Activated naive CD4-positive, alpha-beta T cell treated with anti-CD3 and anti-CD28 coated beads, Interleukin-2, amount 10 ng/mL, durations not matched to agents 7 days and 5 days (primary cell): ENCODE measurements at regions not wholly inside any gene's neighbourhood (a gene's known extent, or its start where the extent isn't known, plus 50 kb on each side); places are given as distances from the start of the nearest gene placed in this dataset.

ENCODE experiments used
- CTCF ChIA-PET: fragments of 350-600 bp; sonication (Branson Sonifier 250); formaldehyde crosslinking; loops from one replicate; lab custom pipeline; 2021; ENCODE audit warnings: antibody characterized with exemption; lab: Charles Lee
- DNase-seq: peaks from one replicate; pipeline ENCODE4 v3.0.0-alpha.2; 2020
- H3K27ac Mint-ChIP-seq: one replicate; pipeline ENCODE4 v1.8.0; 2021; ENCODE audit warnings: mild to moderate bottlenecking, moderate library complexity, mixed read lengths
- H3K27me3 Mint-ChIP-seq: one replicate; pipeline ENCODE4 v1.8.0; 2021; ENCODE audit warnings: mild to moderate bottlenecking, mixed read lengths
- H3K36me3 Mint-ChIP-seq: one replicate; pipeline ENCODE4 v1.8.0; 2021; ENCODE audit warnings: mixed read lengths
- H3K4me1 Mint-ChIP-seq: one replicate; pipeline ENCODE4 v1.8.0; 2021; ENCODE audit warnings: mixed read lengths
- H3K4me3 Mint-ChIP-seq: one replicate; pipeline ENCODE4 v1.8.0; 2021; ENCODE audit warnings: mild to moderate bottlenecking, moderate library complexity, mixed read lengths
- H3K9me3 Mint-ChIP-seq: one replicate; pipeline ENCODE4 v1.8.0; 2021; ENCODE audit warnings: mixed read lengths

DNA sequence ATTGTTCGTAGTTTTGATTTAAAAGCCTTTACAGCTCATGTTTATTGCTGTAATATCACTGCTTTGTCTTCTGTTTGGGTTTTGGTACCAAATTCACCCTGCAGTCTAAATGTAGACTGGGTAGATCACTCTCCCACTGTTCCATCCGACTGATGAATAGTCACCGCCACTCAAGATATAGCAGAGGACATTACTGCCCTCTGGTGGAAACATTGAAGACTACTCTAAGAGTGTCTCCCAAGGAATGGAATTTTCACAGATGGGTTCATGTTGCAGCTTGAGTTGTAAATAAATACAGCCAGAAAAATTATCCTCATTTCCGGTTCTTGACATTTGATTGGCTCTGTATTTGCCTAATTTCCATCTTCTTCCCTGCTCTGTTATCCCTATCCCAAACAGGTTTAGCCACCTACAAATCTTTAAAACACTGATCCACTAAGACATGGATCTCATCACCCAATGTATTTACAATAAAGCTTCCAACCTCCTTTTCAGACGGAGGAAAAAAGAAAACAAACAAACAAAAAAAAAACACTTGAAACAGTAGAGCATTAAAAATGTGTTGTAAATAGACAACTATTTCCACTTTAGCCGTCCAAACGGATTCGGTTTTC is 198.3 kb upstream of the CPNE8 start:
- H3K36me3 Mint-ChIP-seq, result no peaks in the 10 kb centered on the region
- H3K9me3 Mint-ChIP-seq, result no peaks in the 10 kb centered on the region
- DNase-seq, result no peak
- no peaks in the 10 kb centered on the region for H3K4me1 Mint-ChIP-seq
- no peak overlapping the region for H3K4me3 Mint-ChIP-seq
- CTCF ChIA-PET, result interaction anchor here (0.6 to 3.4 kb wide), 8 partner anchors 10 to 776 kb away, joined by 3 to 18 read pairs (median 5); no protein-coding TSS in a partner anchor
- H3K27me3 Mint-ChIP-seq, result no peaks in the 10 kb centered on the region
- no peak overlapping the region for H3K27ac Mint-ChIP-seq

DNA sequence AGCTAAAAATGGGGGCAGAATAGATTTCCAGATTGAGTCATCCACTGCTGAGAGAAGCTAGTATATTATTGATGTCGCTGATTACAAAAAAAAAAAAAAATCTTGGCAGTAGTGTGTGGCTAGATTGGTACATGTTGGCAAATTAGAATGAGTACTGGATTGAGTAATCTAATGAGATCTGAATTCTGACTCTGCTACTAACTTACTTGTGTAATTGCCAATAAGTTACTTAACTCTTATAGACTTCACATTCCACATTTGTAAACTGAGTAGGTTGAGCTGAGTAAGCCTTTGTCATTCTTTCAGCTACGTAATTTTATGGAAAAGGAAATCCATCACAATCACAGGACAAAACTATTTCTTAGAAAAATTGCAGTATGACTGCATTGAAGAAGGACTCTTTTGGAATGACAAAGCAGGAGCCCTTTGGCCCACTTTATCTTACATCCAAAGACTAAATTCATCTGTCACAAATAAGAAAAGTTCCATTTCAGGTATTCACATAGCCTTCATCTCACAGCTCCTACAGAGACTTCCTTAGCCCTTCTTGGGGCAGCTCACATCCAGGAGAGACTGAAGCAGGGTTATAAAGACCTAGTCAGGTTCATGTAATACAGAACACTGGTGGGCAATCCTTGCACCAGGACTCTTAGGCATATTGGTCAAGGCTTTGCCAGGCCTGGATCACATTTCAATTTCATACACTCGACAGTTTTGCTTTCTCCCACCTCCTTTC is 197.3 kb upstream of the CPNE8 start:
- H3K4me1 Mint-ChIP-seq, result no peaks in the 10 kb centered on the region
- CTCF ChIA-PET, result interaction anchor here (0.6 to 3.4 kb wide), 7 partner anchors 23 to 775 kb away, joined by 3 to 18 read pairs (median 4); no protein-coding TSS in a partner anchor
- DNase-seq, result no peak
- no peaks in the 10 kb centered on the region for H3K36me3 Mint-ChIP-seq
- no peak overlapping the region for H3K27ac Mint-ChIP-seq
- H3K27me3 Mint-ChIP-seq, result no peaks in the 10 kb centered on the region
- no peaks in the 10 kb centered on the region for H3K9me3 Mint-ChIP-seq
- no peak overlapping the region for H3K4me3 Mint-ChIP-seq

DNA sequence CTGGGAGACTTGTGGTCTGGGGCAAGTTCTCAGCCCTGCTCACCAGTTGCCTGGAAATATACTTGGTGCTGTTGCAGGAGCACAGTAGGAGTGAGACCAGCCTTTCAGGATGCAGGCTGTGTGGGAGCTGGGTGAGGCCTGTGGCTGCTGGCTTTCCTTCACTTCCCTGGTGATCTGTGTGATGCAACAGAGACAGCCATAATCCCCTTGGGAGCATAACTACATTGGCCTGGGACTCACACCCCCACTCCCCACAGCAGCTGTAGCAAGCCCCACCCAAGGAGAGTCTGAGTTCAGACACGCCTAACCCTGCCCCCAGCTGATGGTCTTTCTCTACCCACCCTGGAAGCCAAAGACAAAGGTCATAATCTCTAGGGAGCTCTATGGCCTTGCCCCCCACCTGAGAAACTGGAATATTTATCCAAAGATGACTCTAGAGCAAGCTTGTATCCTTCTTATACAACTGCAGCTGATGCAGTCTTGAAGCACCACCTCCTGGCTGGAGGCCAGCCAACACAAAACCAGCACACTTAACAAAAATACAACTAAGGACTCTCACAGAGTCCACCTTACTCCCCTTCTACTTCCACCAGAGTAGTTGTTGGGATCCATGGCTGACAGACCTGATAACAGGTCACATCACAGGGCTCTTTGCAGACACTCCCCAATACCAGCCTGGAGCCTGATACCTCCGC is 190.4 kb upstream of the CPNE8 start:
- DNase-seq, result no peak
- H3K4me1 Mint-ChIP-seq, result no peaks in the 10 kb centered on the region
- H3K27ac Mint-ChIP-seq, result no peak overlapping the region
- H3K9me3 Mint-ChIP-seq, result no peaks in the 10 kb centered on the region
- no peaks in the 10 kb centered on the region for H3K36me3 Mint-ChIP-seq
- CTCF ChIA-PET, result interaction anchor here (1.2 kb wide), 1 partner anchor 756 kb away, joined by 4 read pairs; no protein-coding TSS in a partner anchor
- H3K4me3 Mint-ChIP-seq, result no peak overlapping the region
- no peaks in the 10 kb centered on the region for H3K27me3 Mint-ChIP-seq

DNA sequence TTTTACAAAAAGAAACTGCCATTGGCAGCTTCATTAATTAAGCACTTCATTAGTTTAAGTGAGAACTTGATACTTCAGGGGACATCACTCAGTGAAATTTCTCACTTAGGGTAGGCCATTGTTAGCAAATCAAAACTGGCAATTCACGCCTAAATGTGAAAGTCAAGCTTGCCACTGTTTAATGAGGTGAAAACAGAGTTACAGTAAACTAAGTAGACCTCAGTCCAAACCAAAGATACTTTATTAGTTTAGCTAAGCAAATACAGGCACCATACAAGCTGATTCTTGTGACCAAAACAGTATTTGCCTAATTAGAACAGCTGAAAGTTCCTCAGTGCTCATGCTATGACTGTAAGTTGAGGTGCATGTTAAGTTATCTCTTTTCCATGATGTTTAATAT is 176.5 kb upstream of the CPNE8 start:
- DNase-seq, result no peak
- no peaks in the 10 kb centered on the region for H3K27me3 Mint-ChIP-seq
- no peak overlapping the region for H3K27ac Mint-ChIP-seq
- no peaks in the 10 kb centered on the region for H3K36me3 Mint-ChIP-seq
- CTCF ChIA-PET, result no interaction called here
- H3K4me3 Mint-ChIP-seq, result no peak overlapping the region
- H3K9me3 Mint-ChIP-seq, result no peaks in the 10 kb centered on the region
- H3K4me1 Mint-ChIP-seq, result no peaks in the 10 kb centered on the region

DNA sequence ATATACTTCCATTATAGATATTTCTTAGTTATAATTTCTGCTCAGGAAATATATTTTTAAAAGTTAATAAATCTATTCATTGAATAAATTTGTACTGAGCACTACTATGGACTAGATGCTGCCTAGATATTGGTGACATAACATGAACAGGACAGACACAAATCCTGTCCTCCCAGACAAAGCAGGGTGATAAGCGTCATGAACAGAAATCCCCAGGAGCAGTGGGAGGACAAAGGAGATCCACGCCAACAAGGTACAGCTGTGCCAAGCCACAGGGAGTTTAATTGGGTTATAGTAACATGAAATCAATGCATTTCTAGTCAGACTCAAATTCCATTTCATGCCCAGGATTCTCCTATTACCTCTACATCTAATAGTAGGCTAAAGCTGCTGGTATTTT is 171.8 kb upstream of the CPNE8 start:
- no peak overlapping the region for H3K27ac Mint-ChIP-seq
- CTCF ChIA-PET, result interaction anchor here (0.6 kb wide), 1 partner anchor 25 kb away, joined by 4 read pairs; no protein-coding TSS in a partner anchor
- H3K9me3 Mint-ChIP-seq, result no peaks in the 10 kb centered on the region
- no peaks in the 10 kb centered on the region for H3K36me3 Mint-ChIP-seq
- H3K4me3 Mint-ChIP-seq, result no peak overlapping the region
- H3K27me3 Mint-ChIP-seq, result no peaks in the 10 kb centered on the region
- no peaks in the 10 kb centered on the region for H3K4me1 Mint-ChIP-seq
- no peak for DNase-seq

DNA sequence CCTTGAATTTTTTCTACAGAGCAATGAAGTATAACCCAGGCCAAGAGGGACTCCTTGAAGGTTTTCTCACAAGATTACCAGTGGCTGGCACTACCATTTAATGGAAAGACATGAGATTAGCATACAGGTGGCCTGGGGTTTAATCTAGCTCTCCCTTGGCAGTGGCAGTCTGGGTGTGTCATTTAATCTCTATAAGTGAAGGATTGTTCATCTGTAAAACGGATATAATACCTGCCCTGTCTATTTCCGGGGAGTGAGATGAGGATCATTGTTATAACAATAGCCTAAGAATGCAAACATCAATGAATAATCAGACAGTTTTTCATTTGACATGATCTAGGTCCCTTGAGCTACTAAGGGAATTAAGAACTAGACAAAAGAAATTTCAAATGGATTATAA is 168.7 kb upstream of the CPNE8 start:
- no peaks in the 10 kb centered on the region for H3K36me3 Mint-ChIP-seq
- no peaks in the 10 kb centered on the region for H3K27me3 Mint-ChIP-seq
- H3K4me3 Mint-ChIP-seq, result no peak overlapping the region
- CTCF ChIA-PET, result no interaction called here
- no peaks in the 10 kb centered on the region for H3K4me1 Mint-ChIP-seq
- H3K27ac Mint-ChIP-seq, result no peak overlapping the region
- no peak for DNase-seq
- H3K9me3 Mint-ChIP-seq, result no peaks in the 10 kb centered on the region

DNA sequence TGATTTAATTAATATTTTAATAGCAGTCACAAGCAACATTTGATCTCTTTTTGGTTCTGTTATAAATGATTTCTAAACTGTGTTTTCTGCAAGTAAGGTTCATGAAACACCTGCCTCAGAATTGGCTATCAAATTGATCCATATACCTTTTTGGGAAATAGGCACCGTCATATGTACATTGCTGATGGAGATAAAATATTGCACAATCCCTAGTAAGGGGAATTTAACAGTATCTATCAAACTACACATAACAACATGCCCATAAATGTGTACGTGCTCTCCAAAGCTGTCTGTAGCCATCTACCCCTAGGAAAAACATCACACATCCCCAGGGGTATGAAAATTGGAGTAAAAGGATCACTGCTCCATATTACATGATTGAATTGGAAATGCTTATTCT is 167.3 kb upstream of the CPNE8 start:
- no peaks in the 10 kb centered on the region for H3K4me1 Mint-ChIP-seq
- no peak overlapping the region for H3K27ac Mint-ChIP-seq
- CTCF ChIA-PET, result no interaction called here
- no peaks in the 10 kb centered on the region for H3K36me3 Mint-ChIP-seq
- no peaks in the 10 kb centered on the region for H3K27me3 Mint-ChIP-seq
- no peak for DNase-seq
- no peak overlapping the region for H3K4me3 Mint-ChIP-seq
- no peaks in the 10 kb centered on the region for H3K9me3 Mint-ChIP-seq

DNA sequence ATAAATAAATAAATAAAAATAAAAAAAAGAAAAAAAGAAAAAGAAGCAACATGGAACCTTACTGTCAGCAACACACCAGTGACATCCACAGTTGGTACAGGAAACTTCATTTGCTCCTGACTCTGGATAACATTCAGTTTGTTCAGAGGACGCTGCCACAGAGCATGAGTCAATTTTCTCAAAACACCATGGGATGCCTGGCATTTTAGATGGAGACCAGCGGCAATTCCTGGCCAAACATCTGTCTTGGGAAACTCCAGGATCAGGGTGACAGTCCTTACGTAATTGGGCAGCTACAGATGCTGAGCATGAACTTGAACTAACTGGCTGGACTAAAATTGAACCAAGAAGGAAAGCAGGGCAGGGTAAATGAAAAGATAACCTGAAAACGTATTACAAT is 166.2 kb upstream of the CPNE8 start:
- H3K4me1 Mint-ChIP-seq, result no peaks in the 10 kb centered on the region
- no peaks in the 10 kb centered on the region for H3K36me3 Mint-ChIP-seq
- DNase-seq, result no peak
- CTCF ChIA-PET, result interaction anchor here (0.7 kb wide), 1 partner anchor 149 kb away, joined by 3 read pairs; no protein-coding TSS in a partner anchor
- H3K27me3 Mint-ChIP-seq, result no peaks in the 10 kb centered on the region
- no peak overlapping the region for H3K27ac Mint-ChIP-seq
- no peak overlapping the region for H3K4me3 Mint-ChIP-seq
- H3K9me3 Mint-ChIP-seq, result no peaks in the 10 kb centered on the region

DNA sequence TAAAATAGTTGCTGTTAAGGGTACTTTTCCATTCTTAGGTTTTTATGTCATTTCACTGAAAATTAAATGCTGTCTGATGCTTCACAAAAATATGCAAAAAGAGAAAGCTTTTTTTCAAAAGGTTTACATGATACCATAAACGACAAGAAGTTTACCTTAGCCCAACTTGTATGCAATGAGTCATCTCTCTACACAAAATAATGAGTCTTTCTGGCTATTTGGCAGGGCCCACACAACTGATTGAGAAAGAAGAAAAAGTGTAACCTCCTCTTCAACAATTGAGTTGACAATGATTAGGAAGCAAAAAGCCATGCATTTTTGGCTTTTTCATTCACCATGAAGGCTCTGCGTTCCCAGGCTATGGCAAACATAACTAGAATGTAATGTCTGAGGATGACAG is 165.4 kb upstream of the CPNE8 start:
- CTCF ChIA-PET, result no interaction called here
- H3K27ac Mint-ChIP-seq, result no peak overlapping the region
- H3K27me3 Mint-ChIP-seq, result no peaks in the 10 kb centered on the region
- no peaks in the 10 kb centered on the region for H3K9me3 Mint-ChIP-seq
- H3K4me3 Mint-ChIP-seq, result no peak overlapping the region
- H3K4me1 Mint-ChIP-seq, result no peaks in the 10 kb centered on the region
- no peak for DNase-seq
- H3K36me3 Mint-ChIP-seq, result no peaks in the 10 kb centered on the region

DNA sequence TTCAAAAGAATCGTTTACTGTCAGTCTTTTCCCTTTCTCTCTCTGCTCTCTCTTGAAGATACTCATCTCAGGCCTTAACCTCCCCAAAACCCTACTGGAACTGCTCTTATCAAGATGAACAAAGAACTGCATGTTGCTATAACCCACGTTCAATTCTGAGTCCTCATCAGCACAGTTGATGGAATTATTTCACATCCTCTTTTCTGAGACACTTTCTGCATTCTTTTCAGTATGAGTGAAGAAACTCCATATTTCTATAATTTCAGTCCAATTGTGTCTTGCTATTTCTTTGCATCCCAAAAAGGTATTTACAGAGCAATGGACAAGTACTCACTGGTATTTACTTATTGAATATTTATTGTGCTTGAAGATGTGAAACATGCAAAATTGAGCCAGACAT is 160.1 kb upstream of the CPNE8 start:
- Mint-ChIP-seq H3K9me3 (no peaks in the 10 kb centered on the region), H3K27ac (no peak overlapping the region), H3K4me1 (no peaks in the 10 kb centered on the region), H3K4me3 (no peak overlapping the region), H3K36me3 (no peaks in the 10 kb centered on the region), H3K27me3 (no peaks in the 10 kb centered on the region)
- CTCF ChIA-PET, result no interaction called here
- no peak for DNase-seq

DNA sequence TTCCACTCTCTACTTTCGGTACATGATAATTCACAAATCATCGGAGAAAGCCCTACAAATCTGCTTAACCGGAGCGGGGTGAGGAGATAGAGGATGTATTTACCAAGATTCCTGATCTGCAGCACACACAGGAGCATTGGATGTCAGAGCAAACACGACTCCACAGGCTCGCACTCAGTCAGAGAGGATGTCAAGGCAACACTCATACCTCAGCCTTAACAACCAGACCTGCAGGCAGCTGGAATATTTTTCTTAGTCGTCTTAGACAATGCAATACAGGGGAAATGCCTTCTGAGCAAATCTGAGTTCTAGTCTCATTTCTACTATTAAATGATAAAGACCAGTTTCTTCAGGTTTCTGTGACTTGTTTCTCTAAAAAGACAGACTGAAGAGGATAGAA is 159.3 kb upstream of the CPNE8 start:
- Mint-ChIP-seq H3K36me3 (no peaks in the 10 kb centered on the region), H3K4me1 (no peaks in the 10 kb centered on the region), H3K27me3 (no peaks in the 10 kb centered on the region), H3K4me3 (no peak overlapping the region), H3K9me3 (no peaks in the 10 kb centered on the region), H3K27ac (no peak overlapping the region)
- no peak for DNase-seq
- CTCF ChIA-PET, result no interaction called here

DNA sequence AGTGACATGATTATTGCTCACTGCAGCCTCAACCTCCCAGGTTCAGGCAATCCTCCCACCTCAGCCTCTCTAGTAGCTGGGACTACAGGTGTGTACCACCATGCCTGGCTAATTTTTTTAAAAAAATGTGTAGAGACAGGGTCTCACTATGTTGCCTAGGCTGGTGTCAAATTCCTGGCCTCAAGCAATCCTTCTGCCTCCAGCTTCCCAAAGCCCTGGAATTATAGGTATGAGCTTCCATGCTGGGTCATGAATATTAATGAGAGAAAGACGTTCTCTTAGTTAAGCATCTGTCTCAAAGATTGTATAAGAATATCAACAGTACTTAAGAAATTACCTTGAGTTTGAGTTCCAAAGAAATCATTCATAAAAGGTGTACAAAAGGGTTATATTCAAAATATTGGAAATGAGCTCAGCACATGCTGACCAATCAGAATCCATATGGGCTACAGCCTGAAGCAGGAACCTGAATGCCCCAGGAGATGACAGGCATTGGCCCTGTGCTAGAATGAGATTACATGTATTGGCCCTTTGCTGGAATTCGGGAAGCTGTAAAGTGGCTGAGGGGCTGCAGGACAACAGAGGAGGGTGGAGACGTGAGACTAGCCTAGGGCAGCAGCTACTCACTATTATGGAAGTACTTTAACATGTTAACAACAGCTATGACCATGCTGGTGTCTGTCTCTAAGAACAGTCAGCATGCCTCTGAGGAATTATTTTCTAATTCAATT is 157.0 kb upstream of the CPNE8 start:
- no peak overlapping the region for H3K27ac Mint-ChIP-seq
- CTCF ChIA-PET, result no interaction called here
- H3K4me1 Mint-ChIP-seq, result no peaks in the 10 kb centered on the region
- H3K36me3 Mint-ChIP-seq, result no peaks in the 10 kb centered on the region
- no peak overlapping the region for H3K4me3 Mint-ChIP-seq
- no peak for DNase-seq
- no peaks in the 10 kb centered on the region for H3K27me3 Mint-ChIP-seq
- no peaks in the 10 kb centered on the region for H3K9me3 Mint-ChIP-seq

DNA sequence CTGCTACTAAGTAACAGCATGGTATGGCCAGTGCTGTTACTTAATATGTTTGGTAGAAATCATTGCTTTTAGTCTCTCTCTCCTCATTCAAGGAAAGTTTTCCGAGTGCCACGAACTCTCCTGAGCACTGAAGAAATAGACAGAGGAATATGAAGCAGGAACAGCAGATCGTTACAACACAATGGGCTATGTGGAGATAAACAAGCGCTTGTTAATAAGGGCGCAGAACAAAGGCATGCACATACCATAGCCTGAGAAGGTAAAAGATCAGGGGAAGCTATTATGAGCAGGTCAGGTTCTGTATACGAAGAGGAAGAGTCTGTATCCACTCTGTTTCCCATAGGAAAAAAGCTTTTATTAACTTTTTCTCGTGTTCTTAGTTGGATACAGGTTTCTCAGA is 156.2 kb upstream of the CPNE8 start:
- no peak for DNase-seq
- H3K4me3 Mint-ChIP-seq, result no peak overlapping the region
- CTCF ChIA-PET, result no interaction called here

DNA sequence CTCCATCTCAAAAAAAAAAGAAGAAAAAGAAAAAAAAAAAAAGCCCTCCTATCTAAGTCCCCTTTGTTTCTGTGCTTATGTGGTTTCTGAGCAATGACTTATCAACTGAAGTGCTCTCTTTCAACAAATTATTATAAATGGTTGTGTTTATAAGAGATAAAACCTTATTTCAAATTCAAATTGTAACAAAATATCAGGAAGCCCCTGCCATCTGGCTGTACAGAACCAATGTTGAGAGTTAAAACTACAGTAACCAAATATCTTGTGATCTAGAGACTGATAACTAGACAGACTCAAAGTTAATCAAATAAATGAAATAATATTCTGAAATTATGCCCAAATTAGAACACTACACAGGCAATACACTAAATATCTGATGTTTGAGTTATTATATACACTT is 143.0 kb upstream of the CPNE8 start:
- no peaks in the 10 kb centered on the region for H3K36me3 Mint-ChIP-seq
- H3K4me1 Mint-ChIP-seq, result no peaks in the 10 kb centered on the region
- H3K4me3 Mint-ChIP-seq, result no peak overlapping the region
- no peaks in the 10 kb centered on the region for H3K9me3 Mint-ChIP-seq
- CTCF ChIA-PET, result no interaction called here
- no peak for DNase-seq
- H3K27ac Mint-ChIP-seq, result no peak overlapping the region
- H3K27me3 Mint-ChIP-seq, result no peaks in the 10 kb centered on the region

More for the DNA sequence above, 156.2 kb upstream of the CPNE8 start:
- Mint-ChIP-seq H3K9me3 (no peaks in the 10 kb centered on the region), H3K27me3 (no peaks in the 10 kb centered on the region), H3K36me3 (no peaks in the 10 kb centered on the region), H3K27ac (no peak overlapping the region), H3K4me1 (no peaks in the 10 kb centered on the region)
